SHP77 treated with DMSO at 0.1 percent for 48 hours (cell line): ENCODE measurements at regions not wholly inside any gene's neighbourhood (a gene's known extent, or its start where the extent isn't known, plus 50 kb on each side); places are given as distances from the start of the nearest gene placed in this dataset.
"Not testable (repeated sequence)": the region's sequence is repeated elsewhere in the genome, so short reads cannot be mapped to it uniquely, and the experiment has no call there.

ENCODE experiments used
- DNase-seq: peaks from one replicate; lab custom pipeline; 2025; lab: John Stamatoyannopoulos, UW

DNA sequence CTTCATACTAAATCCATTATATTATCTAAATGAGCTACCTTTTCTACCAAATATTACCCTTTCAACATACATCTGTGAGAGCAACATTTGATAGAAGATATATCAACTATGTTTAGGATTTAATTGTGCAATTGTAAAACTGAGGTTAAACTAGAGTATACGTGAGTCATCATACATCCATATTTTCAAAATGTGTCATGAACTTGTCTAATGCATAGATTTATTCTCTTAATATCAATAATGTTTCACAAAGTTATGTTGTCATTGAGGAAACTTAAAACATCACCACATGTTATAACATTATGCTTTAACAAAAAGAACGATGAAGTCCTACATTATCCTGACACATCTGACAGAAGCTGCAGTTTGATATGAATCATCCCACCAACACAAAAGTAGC is 645.5 kb upstream of the NOVA1 start:
- DNase-seq = no peak

DNA sequence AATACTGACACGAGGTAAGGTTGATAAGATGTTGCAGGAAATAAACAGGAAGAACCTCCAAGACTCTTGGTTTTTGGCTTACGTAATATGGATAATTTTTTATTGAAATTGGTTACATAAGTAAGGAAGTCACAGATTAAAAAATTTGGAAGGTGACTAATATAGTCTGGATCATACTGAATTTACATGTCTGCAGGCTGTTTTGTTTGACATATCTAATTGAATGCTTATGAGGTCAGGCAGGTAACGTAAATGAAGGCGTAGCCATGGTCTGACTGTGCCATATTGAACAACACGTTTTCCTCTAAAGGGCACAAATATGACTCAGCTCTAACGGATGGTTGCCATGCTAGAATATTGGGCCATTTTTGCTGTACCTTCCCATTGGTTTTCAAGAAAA is 648.1 kb upstream of the NOVA1 start:
- no peak for DNase-seq

GRCh38 chr14:27253966-27254365 is 656.1 kb upstream of the NOVA1 start:
- DNase-seq = no peak

GRCh38 chr14:27256805-27257204 is 659.0 kb upstream of the NOVA1 start:
- DNase-seq = no peak

GRCh38 chr14:27267876-27268275 is 670.0 kb upstream of the NOVA1 start:
- no peak for DNase-seq

- DNase-seq = no peak
Measured at GRCh38 chr14:27270716-27271115, 672.9 kb upstream of the NOVA1 start.

GRCh38 chr14:27278341-27278740 is 680.5 kb upstream of the NOVA1 start:
- DNase-seq = no peak

- DNase-seq = no peak
Measured at GRCh38 chr14:27305441-27305945, 707.7 kb upstream of the NOVA1 start.

DNA sequence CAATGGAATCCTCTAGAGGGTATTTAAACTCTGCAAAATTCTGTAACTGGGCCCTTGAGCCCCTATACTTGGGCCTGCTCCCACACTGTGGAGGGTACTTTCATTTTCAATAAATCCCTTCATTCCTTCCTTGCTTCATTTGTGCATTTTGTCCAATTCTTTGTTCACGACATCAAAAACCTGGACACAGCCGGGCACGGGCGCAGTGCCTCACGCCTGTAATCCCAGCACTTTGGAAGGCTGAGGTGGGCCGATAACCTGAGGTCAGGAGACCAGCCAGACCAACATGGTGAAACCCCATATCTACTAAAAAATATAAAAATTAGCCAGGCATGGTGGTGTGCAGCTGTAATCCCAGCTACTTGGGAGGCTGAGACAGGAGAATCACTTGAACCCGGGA is 714.9 kb upstream of the NOVA1 start:
- DNase-seq = not testable (repeated sequence)

DNA sequence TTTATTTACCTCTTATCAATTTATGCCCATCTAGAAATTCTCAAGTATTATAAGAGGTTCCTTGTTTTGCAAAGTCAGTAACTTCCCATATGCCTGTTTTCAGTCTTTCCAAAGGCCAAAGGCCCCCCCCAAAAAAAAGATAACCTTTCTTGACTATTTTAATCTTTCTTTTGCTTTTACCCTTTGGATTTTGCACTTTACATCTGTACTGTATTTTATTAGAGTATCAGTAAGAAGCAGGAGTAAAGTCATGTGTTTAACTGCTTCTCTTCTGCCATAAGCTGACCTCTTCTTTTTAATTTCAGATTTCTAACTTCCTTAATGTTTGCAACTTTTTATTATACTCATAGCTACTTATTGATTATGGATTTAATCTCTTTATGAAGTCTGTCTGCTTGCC is 716.4 kb upstream of the NOVA1 start:
- DNase-seq = no peak

GRCh38 chr14:27315477-27315876 is 717.6 kb upstream of the NOVA1 start:
- no peak for DNase-seq

DNA sequence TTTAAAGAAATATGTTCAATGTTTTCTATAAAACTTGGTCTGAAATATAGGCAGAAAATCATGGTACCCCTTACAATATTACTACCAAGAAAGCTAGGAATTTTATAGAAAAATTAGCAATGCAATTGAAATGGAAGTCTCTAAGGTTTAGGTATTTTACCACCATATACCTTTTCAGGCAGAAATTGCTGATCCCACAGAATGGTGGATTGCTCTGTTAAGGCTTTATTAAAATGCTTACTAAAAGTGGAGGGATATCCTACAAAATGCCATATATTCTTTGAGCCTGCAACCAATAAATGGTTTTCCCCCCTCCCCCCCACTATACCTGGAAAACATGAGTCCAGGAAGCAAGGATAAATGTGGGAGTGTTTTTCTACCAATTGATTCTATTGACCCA is 718.1 kb upstream of the NOVA1 start:
- no peak for DNase-seq

GRCh38 chr14:27318774-27319420 is 721.1 kb upstream of the NOVA1 start:
- no peak for DNase-seq

DNA sequence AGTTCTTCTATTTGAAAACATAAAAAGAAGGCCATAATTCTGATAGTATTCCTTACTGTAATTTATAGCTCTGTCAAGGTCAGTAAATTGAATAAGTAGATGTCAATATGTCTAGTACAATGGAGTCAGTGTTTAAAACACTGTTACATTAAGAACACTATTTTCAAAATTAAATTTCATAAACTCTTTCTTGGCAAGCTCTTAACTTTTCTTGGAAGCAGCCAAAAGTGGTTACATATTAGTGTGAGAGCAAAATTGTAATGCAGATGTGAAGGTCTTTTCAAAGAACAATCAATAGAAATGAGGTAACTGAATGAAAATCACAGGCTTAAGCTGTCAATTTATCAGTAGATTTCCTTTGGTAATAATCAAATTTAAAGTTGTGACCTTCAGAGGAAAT is 722.4 kb upstream of the NOVA1 start:
- no peak for DNase-seq

DNA sequence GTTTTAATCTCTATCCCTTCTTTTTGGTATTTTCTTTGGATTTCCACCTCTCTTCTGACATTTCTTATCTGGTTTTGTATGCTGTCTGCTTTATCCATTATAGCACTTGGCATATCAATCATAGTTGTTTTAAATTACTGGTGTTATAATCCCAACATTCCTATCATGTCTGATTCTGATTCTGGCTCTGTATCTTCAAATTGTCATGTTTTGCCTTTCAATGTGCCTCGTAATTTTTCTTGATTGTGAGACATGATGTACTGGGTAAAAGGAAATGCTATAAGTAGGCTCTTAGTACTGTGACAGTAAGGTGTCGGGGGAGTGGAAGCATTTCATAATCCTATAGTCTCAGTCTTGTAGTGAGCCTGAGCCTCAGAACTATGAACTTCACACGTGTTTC is 729.3 kb upstream of the NOVA1 start:
- DNase-seq = no peak

DNA sequence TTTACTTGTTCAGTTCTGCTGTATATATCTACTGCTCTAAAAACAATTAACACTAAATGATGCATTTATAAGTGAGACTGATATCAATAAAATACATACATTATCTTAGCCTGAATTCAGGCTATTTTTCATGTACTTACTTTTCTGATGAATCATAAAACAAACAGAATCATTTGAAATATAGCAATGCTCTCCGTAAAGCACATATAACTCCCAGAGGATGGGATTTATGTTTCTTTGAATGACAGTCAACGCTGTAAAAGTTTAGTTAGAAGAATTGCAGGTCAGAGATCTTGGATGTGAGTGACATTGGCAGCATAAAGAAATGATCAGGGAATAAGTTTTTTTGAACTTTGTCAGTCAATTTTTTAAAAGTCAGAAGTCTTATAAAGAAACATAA is 740.2 kb upstream of the NOVA1 start:
- no peak for DNase-seq

DNA sequence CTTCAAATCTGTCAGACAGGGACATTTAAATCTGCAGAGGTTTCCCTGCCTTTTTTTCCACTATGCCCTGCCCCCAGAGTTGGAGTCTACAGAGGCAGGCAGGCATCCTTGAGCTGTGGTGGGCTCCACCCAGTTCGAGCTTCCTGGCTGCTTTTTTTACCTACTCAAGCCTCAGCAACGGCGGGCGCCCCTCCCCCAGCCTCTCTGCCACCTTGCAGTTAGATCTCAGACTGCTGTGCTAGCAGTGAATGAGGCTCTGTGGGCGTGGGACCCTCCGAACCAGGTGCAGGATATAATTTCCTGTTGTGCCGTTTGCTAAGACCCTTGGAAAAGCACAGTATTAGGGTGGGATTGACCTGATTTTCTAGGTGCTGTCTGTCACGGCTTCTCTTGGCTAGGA is 765.2 kb upstream of the NOVA1 start:
- DNase-seq = not testable (repeated sequence)

- no peak for DNase-seq
Measured at GRCh38 chr14:27366596-27366995, 768.8 kb upstream of the NOVA1 start.

DNA sequence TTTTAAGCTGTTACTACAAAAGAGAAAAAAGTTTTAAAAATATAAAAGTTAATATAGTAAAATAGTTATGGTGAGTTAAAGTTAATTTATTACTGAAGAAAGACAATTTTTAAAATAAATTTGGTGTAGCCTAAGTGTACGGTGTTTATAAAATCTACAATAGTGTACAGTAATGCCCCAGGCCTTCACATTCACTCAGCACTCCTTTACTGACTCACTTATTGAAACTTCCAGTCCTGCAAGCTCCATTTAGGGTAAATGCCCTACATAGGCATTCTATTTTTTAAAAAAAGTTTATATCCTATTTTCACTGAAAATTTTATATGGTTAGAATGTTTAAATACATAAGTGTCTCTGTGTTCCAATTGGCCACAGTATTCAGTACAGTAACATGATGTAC is 769.5 kb upstream of the NOVA1 start:
- DNase-seq = no peak

DNA sequence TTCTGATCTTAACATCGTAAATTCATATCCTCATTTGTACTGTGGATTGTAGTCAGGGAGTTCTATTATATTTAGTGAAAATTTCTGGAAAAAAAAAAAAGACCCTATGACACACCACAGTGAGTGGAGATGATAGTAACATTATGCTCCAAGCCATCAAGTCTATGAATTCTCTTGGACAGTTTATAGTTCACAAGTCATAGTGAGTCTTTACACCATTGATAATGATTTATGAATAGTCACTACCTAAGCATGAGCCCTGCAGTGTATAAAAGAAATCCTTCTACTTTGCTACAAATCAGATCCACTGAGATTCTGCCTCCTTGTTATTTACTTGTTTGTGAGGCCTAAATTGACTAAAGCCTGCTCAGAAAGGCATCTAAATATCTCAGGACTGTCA is 772.2 kb upstream of the NOVA1 start:
- DNase-seq = no peak

GRCh38 chr14:27370775-27371174 is 772.9 kb upstream of the NOVA1 start:
- no peak for DNase-seq

DNA sequence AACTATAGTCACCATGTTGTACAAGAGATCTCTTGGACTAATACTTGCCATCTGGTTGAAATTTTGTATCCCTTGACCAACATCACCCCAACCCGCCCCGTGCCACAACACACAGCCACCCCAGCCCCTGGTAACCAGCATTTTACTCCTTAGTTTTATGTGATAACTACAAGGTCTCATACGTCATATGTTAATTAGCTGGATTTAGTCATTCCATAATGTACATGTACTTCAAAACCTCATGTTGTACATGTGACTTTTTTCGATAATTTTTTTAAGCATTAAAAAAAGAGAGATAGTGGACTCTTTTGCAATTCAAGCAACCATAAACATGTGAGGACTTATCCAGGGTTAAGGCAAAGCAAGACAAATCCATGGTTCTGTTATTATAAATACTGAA is 773.4 kb upstream of the NOVA1 start:
- DNase-seq = no peak

GRCh38 chr14:27371868-27372267 is 774.0 kb upstream of the NOVA1 start:
- DNase-seq = no peak

GRCh38 chr14:27372771-27373170 is 774.9 kb upstream of the NOVA1 start:
- no peak for DNase-seq

DNA sequence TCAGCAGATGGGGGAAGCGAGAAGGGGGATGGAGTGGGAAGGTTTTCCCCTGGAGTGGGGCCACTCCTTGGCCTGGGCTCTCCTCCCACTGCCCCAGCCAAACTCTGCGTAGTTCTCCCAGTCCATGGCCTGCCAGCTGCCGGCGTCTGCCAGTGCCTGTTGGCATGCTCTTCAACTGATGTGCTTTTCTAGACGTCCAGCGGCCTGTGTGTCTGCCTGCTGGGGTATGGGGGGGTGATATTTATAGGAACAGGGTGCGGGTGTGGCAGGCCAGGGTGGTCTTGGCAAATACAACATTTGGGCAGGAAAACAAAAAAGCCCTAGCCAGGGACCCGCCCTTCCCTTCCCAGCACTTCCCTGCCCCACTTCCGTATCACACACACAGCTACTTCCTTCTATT is 786.3 kb upstream of the NOVA1 start:
- DNase-seq = no peak
